Vagina (tissue), 2 donors: ENCODE measurements at regions not wholly inside any gene's neighbourhood (a gene's known extent, or its start where the extent isn't known, plus 50 kb on each side); places are given as distances from the start of the nearest gene placed in this dataset.

Source experiments
- POLR2A ChIP-seq, 2 donors: fragments of 450-650 bp; IDR thresholded peaks; one replicate each; pipeline ENCODE4 v1.6.1; 2017; ENCODE audit warnings: antibody characterized with exemption in 2 of 2, mild to moderate bottlenecking in 2 of 2, moderate library complexity in 2 of 2
- TF ChIP-seq, protein P1 (sequence below), 3 experiments: fragments of 450-650 bp in 2 of 3; fragments of 200-600 bp in 1 of 3; sonication (generic) in 1 of 3; IDR thresholded peaks; one replicate each; pipeline ENCODE4 v1.5.1; 2017 to 2019; ENCODE audit warnings: antibody characterized with exemption in 3 of 3, mild to moderate bottlenecking in 2 of 3, moderate library complexity in 2 of 3

DNA sequence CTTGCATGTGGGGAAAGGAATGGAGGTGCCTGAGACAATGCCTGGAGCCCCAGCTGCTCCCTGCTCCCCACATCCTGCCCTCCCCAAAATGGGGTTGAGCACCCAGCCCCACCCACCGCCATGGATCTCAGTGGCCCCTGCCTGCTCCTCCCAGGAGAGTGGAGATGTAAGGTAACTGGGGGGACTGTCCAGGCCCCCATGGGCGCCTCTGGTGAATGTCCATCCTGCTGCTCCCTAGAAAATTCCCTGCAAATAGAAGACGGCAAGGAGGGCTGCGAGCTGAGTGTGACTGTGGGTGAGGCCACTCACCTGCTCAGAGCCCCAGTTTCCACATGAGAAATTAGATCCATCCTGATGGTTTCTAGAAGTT is 101.6 kb downstream of the RAMP3 start:
- no peak for TF ChIP-seq POLR2A (IDR thresholded peaks at IDR 0.05)
- TF ChIP-seq, protein P1, sequence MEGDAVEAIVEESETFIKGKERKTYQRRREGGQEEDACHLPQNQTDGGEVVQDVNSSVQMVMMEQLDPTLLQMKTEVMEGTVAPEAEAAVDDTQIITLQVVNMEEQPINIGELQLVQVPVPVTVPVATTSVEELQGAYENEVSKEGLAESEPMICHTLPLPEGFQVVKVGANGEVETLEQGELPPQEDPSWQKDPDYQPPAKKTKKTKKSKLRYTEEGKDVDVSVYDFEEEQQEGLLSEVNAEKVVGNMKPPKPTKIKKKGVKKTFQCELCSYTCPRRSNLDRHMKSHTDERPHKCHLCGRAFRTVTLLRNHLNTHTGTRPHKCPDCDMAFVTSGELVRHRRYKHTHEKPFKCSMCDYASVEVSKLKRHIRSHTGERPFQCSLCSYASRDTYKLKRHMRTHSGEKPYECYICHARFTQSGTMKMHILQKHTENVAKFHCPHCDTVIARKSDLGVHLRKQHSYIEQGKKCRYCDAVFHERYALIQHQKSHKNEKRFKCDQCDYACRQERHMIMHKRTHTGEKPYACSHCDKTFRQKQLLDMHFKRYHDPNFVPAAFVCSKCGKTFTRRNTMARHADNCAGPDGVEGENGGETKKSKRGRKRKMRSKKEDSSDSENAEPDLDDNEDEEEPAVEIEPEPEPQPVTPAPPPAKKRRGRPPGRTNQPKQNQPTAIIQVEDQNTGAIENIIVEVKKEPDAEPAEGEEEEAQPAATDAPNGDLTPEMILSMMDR (IDR thresholded peaks at IDR 0.05): no peak
